GM19238 (cell line): ENCODE measurements at regions not wholly inside any gene's neighbourhood (a gene's known extent, or its start where the extent isn't known, plus 50 kb on each side); places are given as distances from the start of the nearest gene placed in this dataset.
"Not testable (repeated sequence)": the region's sequence is repeated elsewhere in the genome, so short reads cannot be mapped to it uniquely, and the experiment has no call there.

Experiments
- DNase-seq: peaks from one replicate; pipeline ENCODE4 v3.0.0; 2011; ENCODE audit warnings: low spot score; ENCODE audit not compliant: insufficient read length

- no peak for DNase-seq
These were observed 106.7 kb upstream of the ASB18 start for GRCh38 chr2:236370847-236371409.

GRCh38 chr2:236375973-236376476, 111.8 kb upstream of the ASB18 start:
- DNase-seq = no peak

GRCh38 chr2:236376566-236377244, 112.5 kb upstream of the ASB18 start:
- DNase-seq = no peak

DNA sequence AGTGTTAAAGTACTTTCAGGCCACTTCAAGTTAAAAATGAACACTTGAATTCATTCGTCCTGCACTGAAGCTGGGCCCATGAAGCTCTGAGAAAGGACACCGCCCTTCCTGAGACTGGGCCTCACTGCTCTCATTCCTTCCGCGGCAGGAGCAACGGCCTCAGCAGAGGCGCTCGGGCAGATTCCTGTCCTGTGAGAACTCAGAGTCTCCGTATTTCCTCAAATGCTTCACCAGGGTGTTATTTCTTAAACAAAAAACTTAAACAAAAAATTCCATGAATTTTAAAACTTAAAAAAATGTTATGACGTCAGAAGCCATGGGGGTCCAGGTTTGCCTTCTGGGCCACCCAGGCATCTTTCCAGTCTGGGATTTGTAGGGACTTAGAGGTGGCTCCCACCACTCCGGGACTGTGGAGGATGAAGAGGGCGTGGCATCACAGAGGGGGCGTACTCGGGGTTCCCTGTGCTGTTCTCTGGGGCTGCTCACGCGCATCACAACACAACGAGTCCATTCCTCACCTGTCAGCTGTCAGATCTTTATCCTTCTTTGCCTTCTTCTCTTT, 115.9 kb upstream of the ASB18 start:
- DNase-seq = no peak

DNA sequence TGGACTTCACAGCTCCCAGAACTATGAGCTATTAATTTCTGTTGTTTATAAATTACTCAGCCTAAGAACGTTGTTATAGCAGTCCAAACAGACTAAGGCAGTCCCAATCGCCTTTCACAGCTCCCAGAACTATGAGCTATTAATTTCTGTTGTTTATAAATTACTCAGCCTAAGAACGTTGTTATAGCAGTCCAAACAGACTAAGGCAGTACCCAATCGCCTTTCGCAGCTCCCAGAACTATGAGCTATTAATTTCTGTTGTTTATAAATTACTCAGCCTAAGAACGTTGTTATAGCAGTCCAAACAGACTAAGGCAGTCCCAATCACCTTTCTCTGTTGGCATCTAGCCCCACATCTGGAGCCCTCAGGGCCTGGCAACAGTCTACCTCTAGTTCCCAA, 117.0 kb upstream of the ASB18 start:
- DNase-seq = not testable (repeated sequence)

- not testable (repeated sequence) for DNase-seq
These were observed 125.3 kb upstream of the ASB18 start for GRCh38 chr2:236389284-236390216.

DNA sequence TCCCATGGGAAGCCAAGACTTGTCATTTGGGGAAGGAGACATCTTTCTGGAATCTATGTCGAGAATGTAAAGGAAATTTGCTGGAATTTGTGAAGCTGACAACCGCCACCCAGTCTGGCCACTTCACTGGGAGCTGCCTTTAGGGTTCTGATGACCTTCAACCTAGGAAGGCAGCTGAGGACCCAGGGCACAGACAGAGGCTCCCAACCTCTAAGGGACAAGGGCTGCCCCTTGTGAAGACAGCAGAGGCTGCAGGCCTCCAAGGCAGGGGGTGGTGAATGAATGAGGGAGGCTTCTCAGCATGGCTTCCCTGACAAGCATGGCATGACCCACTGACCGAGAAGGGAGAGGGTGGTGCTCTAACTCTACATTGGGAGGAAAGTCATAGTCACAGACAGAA, 128.9 kb upstream of the ASB18 start:
- DNase-seq = no peak

DNA sequence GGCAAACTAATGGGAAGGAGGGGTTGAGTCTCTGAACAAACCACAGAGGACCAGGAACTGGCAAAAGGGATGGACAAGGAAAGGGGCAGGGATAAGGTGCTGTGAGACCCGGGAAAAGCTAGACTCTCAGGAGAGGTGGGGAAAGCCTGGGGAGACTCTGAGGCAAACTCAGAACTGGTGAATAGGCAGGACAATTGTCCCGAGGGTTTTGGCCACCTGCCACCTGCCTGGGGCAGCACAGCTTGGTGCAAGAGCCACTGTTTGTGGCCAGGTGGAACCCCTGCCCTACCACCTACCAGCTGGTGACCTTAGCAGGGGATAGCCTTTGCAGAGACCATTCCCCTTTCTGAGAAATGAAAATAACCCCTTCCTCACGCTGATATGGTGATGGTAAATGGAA, 129.4 kb upstream of the ASB18 start:
- DNase-seq = no peak

- DNase-seq = no peak
These were observed 130.4 kb upstream of the ASB18 start for GRCh38 chr2:236394571-236394970.

GRCh38 chr2:236395067-236395466, 130.9 kb upstream of the ASB18 start:
- DNase-seq = no peak

GRCh38 chr2:236396818-236397350, 132.7 kb upstream of the ASB18 start:
- DNase-seq = no peak

DNA sequence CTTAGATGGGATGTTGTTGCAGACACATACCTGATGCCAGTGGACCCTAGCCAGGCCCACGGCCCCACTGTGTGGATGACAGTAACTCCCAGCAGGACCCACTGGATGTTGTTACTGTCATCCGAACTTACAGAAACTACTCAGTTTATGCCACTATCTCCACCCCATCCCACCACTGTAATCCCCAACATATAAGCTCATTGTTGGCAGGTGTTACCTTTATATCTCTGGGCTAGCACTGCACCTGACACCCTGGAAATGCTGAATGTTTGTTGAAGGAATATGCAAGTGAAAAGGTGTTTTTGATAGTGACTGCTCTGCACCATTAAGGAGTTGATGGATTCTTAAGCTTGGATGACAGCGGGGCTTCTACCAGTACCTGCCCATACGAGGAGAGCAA, 133.5 kb upstream of the ASB18 start:
- no peak for DNase-seq

DNA sequence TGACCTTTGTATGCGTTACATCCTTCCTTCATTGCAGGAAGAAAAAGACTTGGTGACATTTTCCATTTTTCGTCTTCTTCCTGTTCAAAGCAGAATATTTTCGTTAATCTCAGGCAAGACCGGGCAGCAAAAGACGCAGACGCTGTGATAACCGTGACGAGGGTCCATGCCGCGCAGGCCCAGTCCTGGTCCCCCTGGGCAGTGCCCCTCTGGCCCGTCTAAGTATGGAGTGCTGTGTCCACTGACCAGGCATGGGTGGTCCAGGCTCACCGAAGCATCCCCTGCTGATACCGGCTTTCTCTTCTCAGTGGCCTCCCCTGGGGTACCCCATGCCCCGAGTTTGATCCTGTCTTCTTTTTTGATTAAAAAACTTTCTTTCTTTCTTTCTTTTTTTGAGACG, 135.2 kb upstream of the ASB18 start:
- DNase-seq = no peak

GRCh38 chr2:236400046-236400574, 135.9 kb upstream of the ASB18 start:
- no peak for DNase-seq

DNA sequence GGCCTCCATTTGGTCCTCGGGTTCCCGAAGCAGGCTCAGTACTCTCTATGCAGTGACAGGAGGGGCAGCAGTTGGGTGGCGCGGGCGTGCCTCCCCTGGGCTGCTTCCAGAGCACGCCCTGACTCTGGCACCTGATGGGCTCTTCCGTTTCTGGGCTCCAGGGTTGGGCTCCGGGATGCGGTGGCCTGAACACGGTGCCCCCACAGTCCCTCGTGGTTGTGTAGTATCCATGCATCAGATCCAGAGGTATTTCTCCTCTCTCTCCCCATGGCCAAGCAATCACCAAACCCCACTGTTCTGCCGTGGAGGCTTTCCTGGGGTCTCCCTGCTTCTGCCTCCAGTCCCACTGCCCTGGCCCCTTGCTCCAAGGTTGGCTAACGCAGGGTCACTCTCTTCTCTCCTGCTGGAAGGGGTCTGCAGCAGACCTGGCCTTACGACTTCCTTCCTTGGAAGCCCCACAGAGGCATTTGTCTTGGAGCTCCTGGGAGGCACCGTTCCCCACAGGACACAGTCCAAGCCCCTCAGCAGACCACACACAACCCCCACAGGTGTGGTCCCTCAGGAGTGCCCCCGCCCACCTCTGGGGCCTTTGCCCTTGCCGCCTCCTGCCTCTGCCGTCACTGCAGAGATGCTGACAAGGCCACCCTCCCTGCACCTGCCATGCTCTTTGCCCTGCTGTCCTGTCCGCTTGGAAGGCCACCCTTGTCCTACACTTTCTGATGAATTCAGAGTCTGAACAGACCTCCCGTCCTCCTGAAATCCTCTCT, 136.6 kb upstream of the ASB18 start:
- DNase-seq = no peak

DNA sequence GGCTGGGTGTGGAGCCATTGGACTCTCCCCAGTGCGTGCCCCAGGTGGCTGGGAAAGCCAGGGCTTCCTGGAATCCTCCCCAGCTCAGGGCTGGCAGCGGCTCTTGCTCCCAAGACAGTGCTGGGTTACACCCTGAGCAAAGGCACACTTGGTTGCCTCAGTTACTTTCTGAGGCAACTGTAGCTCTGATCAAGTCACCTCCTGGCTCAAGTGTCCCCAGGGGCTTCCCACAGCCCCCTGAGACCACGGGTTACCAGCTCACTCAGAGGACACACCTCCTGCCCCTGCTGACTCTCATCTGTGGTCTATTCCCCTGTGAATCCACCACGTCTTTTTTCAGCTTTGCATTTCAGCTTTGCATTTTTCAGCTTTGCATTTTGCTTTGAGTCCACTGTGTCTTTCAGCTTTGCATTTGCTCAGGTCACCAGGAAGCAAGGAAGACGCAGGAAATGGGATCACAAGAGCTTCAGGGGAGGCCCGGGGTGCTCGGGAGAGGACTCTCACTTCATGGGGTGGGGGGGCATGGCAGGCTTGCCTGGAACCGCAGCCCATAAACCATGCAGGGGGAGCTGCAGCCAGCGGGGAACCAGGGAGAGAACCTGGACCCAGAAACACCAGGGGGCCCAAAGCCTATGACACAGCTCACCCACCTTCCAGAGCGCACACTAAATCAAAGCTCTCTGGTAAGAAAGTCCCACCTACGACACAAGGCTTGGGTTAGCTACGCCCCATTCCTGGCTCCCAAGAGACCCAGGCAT, 138.0 kb upstream of the ASB18 start:
- DNase-seq = no peak

DNA sequence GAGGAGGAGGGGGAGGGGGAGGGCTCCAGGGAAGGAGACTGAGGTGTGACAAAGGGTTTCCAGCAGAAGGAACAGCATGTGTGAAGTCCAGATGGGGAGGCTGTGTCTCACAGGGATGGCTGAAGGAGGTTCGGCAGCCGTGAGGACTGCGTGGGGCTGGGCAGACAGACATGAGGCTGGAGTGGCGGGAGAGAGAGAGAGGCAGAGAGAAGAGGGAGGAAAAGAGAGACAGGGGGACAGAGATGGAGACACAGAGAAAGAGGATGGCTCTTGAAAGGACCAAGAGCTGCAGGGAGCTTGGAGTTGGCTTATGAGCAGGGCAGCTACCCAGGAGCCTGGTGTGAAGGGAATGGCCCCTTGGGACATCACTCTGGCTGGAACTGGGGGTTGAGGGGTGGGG, 138.9 kb upstream of the ASB18 start:
- no peak for DNase-seq

DNA sequence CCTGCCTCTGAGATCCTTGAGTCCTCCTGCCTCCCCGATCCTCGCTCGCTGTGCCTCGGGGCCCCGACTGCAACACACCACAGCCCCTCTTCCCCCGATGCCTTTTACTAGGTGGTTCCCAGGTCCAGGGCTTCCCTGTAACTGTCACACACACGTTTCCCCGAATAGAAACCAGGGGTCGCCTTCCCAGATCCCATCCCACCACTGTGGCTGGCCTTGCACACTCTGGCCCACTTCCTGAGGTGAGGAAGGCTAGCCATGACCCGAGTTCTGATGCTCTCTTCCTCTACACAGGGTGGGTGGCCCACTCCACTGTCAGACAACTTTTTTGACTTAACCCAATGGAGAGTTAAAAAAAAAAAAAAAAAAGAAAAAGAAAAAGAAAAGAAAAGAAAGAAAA, 139.6 kb upstream of the ASB18 start:
- no peak for DNase-seq

GRCh38 chr2:236404346-236404745, 140.1 kb upstream of the ASB18 start:
- DNase-seq = no peak

DNA sequence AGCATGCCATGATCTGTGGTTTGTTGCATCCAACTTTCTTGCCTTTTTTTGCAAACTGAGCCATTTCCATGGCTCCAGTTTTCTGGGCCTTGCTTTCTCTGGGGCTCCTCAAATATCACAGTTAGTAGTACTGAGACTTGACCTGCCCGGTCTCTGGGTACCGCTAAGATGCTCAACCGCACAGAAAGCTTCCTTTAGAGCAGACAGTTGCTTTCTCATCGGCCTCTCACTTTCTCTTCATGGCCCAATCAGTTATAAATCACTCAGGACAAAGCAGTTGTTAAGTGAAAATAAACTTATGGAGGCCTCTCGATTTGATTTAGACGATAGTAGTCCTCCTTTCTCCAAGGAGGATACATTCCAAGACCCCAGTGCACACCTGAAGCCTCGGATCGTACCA, 141.2 kb upstream of the ASB18 start:
- DNase-seq = no peak
